ENCODE measurements at regions not wholly inside any gene's neighbourhood (a gene's known extent, or its start where the extent isn't known, plus 50 kb on each side); places are given as distances from the start of the nearest gene placed in this dataset.

DNA sequence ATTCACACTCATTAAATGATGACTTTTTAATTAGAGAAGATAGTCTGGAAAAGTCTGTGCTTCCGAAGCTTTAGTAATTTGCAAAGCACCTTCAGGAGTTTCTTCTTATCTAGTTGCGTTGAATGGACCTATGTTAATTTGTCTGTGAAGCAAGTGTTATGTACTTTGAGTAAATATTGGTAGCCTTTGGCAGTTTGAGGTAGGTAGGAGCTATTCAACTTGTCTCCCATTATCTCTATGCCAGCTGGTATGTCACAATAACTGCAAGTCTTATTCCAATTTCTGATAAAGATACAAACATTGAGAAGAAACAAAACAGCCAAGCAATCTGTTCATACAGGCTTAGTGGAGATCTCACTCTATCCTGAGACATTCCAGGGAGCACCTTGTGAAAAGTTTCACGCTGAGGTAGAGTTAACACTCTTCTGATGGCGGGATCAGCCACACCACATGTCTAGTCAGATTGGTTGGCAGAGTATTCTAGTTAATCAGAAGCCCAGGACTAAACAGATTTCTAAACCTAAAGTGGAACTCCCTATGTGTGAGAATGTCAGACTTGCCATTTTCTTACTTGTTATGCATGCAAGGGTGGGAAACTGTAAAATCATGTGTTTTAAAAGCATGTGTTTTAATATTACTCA is 219.8 kb upstream of the MANEA start:
- DNase-seq (ENCODE audit: low spot score): no peak

DNA sequence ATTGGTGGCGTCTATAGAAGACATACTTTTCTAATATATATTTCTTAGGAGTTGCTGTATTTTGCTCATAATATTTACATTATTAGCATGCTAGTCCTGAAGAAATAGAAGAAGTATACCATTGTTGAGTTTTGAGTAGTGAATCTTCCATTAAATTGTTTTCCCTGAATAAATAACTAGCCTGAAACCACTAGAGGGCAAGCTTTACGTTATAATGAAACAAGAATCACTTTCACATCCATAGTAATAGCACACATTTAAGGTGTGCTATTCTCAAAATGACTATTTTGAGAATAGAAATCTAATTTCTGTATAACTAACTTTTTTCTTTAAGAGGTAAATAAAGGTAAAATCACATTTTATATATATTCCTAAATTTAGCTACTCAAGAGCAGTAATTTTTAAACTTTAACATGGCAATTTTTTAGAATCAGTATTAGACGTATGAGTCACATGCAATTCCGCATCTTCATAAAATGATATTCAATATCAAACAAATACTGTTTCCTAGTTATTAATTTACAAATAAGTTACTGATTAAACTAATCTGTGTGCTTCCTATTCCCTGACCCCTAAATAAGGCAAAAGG is 213.2 kb upstream of the MANEA start:
- DNase-seq (ENCODE audit: low spot score): no peak

DNA sequence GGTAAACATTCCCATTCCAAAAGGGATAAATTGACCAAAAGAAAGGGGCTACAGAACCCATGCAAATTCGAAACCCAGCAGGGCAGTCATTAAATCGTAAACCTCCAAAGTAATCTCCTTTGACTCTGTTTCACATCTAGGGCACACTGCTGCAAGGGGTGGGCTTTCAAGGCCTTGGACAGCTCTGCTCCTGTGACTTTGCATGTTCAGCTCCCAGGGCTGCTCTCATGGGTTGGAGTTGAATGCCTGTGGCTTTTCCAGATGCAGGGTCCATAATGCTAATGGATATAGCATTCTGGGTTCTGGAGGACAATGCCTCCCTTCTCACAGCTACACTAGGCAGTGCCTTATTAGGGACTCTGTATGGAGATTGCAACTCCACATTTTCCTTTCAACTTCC is 211.9 kb upstream of the MANEA start:
- no peak for DNase-seq (ENCODE audit: low spot score)

DNA sequence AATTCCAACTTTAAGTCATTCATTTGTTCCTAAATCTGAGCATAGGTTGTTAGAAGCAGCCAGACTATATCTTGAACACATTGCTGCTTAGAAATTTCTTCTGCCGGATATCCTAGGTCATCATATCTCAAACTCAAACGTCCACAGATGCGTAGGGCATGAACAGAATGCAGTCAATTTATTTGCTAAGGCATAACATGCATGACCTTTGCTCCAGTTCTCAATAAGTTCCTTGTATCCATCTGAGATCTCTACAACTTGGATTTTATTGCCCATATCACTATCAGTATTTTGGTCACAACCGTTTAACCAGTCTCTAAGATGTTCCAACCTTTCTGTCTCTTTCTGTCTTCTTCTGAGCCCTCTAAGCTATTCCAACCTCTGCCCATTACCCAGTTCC is 210.9 kb upstream of the MANEA start:
- DNase-seq (ENCODE audit: low spot score): no peak

DNA sequence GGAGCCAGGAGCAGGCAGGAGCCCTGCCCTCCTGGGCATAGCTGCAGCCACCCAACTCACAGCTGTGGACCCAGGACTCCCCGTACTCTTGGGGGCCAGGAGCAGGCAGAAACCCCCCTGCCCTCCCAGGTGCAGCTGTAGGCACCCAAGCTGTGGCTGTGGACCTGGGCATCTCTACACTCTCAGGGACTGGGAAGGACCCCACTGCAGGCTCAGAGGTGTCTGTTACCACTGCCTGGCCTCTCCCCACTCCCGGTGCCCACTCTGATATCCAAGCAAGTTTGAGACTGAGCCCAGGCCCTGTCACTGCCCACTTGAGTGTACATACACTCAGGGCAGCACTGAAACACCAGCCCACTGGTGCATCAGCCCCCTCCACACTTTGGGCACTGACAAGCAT is 193.5 kb upstream of the MANEA start:
- DNase-seq (ENCODE audit: low spot score): no peak

DNA sequence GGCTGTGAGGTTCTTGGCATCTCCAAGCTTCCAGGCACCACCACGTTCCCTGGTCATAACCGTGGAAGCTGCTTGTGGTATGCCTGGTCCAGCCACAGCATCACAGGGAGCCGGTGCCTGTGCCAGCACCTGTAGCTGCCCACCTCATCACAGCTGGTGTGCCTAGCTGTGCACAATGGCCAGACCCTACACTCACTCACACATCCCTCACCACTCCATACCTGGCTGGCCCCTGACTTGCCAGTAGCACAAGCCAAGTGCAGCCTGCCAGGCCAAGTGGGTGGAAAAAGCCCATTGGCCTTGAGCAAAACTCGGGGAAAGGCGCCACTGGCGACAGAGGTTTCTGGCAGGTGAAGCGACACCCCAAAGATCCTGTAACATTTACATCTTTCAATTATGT is 192.3 kb upstream of the MANEA start:
- no peak for DNase-seq (ENCODE audit: low spot score)

DNA sequence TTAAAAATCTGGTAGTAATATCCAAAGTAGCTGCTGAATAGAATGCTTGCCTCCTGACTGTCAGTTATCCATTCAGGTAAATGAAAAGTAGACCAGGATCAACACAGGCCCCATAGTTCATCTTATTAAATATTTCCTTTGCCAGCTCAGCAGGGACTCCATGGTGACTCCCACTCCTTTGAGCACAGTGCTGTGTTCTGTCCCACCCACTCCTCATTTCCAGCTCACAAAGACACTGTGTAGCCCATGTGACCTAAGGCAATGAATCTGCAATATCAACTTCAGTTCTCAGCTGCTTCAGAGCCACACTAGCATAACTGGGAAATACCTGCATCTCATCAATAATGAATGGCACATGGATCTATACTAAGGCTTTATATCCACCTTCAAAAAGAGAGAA is 189.5 kb upstream of the MANEA start:
- no peak for DNase-seq (ENCODE audit: low spot score)

DNA sequence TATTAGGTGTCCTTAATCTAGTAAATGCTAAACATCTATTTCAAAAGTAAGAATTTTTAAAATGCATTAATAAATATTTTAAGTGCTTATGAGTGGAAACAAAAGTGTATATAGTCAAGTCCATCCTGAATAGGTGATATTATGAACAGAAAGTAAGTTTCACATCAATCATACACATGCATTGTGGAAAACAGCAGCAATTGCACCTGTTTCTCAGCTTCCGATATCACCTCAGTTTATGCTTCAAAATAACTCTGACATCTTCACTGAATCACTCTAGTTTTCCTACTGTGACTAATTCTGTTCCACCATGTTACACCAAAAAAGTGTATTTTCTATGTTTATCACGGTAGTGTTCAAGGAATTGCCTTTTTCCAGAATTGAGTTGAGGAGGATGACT is 172.6 kb upstream of the MANEA start:
- DNase-seq (ENCODE audit: low spot score): no peak

DNA sequence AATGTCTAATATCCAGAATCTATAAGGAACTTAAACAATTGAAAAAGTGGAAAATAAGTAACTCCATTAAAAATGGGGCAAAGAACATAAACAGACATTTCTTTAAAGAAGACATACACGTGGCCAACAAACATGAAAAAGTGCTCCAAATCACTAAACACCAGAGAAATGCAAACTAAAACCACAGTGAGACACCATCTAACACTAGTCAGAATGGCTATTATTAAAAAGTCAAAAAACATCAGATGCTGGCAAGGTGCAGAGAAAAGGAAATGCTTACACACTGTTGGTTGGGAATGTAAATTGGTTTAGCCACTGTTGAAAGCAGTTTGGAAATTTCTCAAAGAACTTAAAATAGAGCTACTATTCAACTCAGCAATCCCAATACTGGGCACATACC is 169.2 kb upstream of the MANEA start:
- DNase-seq (ENCODE audit: low spot score): no peak

DNA sequence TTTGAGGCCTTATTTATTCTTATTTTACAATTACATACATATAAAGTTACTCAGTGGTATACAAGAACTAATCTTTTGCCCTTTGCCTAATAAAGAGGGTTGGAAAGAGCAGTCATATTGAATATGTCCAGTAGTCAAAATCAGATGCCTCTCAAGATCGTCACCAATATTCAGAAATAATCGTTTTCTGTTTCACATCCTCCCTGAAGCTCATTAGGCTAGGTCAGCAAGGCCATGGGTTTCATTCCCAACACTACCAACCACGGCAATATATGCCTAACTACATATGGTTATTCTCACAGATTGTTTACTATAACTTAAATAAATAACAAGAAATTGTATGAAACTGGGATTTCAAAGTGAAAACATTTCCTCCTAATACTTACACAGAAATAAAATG is 167.2 kb upstream of the MANEA start:
- DNase-seq (ENCODE audit: low spot score): no peak

DNA sequence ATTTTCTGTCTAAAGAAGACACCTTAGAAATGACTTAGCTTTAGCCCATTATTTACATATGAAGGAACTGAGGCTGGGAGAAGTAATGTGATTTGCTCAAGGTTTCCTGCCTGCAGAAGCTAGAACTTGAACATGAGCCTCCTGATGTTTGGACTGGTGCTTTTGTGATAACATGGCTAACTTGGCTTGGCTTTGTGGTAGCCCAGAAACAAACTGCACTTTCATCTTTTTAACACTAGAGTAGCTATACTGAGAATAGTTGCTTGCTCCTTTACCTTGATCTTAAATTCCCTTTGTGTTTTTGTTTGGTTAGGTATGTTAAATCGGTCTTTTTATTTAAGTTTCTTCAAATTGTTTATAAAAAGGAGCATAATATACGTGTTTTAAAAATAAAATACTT is 163.5 kb upstream of the MANEA start:
- DNase-seq (ENCODE audit: low spot score): no peak

DNA sequence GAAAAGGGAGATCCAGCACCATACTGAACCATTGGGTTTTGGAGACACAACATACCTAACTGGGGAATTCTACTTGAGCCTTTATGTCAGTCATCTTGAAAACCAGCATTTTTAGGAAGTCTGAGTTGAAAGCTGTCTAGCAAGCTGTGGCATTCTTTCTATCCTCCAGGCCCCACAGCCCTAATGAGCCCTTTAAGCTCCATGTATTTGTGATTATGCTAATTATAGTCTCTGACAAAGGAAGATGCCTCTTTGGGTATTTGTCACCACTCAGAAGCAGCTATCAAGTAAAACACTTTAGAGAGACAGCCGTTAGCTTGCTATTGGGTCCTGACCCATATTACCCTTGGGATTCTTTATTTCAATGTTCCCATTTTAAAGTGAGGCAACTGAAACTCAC is 159.5 kb upstream of the MANEA start:
- DNase-seq (ENCODE audit: low spot score): no peak

DNA sequence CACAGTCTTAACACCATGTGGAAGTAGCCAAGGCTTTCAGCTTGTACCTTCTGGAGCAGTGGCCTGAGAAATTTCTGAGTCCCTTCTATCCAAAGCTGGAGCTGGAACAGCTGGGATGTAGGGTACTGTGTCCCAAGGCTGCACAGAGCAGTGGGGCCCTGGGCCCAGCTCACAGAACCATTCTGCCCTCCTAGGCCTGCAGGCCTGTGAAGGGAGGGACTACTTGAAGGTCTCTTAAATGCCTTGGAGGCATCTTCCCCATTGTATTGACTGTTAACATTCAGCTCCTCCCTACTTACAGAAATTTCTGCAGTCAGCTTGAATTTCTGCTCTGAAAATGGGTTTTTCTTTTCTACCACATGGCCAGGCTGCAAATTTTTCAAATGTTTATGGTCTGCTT is 156.5 kb upstream of the MANEA start:
- no peak for DNase-seq (ENCODE audit: low spot score)

DNA sequence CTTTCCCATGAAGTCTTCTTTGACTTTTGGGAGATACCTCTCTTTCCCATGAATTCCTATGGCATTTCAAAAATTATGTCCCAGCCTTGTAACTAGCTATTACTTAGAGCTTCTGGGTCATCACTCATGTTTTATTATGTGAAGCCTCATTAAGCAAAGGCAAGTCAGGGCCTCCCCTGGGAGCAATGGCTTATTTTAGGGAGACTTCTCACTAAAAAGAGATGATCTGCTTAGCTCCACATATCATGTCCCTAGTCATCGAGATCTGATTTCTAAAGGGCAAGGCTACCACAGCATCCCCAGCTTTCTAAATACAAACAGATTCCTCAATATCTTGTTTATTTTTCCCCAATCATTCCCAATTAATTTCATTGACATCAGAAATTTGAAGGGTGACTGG is 154.0 kb upstream of the MANEA start:
- DNase-seq (ENCODE audit: low spot score): no peak

DNA sequence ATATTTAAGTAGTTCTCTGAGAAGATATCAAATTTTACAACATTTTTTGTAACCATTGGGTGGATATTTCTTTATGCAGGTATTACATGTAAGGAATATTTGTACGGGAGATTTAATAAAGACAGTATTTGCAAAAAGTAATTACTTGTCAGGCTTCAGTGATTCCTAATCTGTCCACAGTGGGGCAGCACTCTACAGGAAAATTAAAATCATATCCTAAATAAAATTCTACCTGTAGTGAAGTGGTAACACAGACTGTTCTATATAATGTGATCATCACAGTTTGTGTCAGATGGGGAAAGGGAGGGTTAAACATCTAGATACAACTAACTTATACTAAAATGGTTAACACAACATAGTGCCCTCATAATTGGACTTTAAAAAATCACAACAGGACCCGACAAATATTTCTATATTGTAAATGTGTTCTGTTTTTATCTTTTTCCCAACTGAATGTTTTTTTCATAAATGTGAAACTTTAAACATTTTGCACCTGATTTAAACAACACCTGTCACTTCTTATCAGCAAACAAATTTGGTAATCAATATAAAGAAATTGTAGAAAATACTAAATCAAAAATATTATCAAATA is 145.6 kb upstream of the MANEA start:
- peak; percentile 44 for DNase-seq (ENCODE audit: low spot score)

DNA sequence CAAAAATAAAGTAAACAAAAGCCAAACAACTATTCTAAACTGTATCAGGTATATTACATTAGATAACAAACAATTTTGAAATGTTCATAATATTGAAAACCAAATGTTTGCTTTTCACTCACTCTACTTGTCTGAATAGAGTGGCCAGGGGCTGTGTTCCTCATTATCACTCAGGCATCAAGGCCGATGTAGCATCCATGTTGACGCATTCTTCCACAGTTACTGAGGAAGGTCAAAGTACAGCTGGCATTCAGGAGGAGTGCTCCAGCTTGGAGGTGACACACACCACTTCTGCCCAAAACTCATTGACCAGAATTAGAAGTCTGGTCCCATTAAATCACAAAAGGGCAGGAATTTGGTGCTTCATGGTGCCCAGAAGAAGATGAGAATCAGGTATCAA is 137.6 kb upstream of the MANEA start:
- DNase-seq (ENCODE audit: low spot score): no peak

DNA sequence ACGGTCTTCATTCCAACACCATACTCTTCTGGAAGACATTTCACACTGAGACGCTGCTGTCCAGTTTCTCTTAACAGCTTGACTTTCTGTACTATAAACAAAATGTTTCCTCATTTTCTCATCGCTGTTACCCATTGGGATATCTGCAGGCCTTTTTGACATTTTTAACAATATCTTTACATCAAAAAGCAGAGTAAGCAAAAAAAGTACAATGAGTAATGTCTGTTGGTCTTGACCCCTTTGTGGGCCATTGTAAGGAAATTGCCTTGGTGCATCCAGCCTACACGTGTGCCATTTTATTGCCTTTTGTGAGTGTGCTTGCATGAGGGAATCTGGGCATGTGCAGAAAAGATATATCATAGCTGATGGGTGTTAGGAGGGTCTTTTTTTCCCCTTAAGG is 129.1 kb upstream of the MANEA start:
- no peak for DNase-seq (ENCODE audit: low spot score)

DNA sequence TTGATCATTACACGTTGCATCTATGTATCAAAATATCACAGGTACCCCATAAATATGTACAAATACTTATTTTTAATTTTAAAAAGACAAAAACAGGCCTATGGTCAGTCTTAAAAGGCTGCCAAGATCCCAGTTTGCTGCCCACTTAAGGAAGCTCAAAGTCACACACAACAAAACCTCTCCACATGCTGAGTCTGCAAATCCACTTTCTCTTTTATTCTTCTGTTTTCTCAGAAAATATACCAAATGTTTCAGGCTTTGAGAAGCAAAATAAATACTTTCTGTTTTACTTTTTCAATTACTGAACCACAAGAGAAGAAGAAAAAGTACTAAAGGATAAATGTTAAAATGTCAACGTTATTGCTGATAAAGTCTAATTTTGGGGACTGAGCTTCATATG is 107.8 kb upstream of the MANEA start:
- DNase-seq (ENCODE audit: low spot score): no peak

DNA sequence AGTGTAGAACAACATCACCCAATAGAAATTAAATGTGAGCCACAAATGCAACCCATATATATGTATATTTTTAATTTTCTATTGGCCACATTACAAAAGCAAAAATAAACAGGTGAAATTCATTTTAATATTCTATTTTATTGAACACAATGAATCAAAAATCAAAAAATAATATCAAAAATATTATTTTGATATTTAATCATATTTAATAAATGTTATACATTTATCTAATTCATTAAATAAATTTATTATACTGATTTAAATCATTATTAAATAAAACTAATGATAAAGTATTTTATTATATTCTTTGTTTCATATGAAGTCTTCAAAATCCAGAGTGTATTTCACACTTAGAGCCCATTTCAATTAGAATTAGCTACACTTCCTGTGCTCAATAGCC is 98.4 kb upstream of the MANEA start:
- no peak for DNase-seq (ENCODE audit: low spot score)

DNA sequence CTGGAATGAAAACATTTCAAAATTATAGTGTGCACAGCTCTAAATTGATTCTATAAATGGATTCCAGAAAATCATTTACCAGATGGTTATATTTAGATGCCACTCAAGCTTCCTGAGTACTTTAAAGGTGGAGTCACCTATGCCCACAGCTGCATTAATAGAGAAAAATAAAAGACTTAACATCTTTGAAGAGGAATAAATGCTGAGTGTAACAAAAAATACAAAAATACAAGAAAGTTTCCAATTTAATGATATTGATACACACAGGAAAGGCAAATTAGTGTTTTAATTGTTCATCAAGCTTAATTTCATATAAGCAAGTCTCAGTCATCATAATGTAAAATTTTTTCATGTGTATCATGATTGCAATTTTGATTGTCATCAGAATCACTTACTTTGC is 89.5 kb upstream of the MANEA start:
- DNase-seq (ENCODE audit: low spot score): no peak

DNA sequence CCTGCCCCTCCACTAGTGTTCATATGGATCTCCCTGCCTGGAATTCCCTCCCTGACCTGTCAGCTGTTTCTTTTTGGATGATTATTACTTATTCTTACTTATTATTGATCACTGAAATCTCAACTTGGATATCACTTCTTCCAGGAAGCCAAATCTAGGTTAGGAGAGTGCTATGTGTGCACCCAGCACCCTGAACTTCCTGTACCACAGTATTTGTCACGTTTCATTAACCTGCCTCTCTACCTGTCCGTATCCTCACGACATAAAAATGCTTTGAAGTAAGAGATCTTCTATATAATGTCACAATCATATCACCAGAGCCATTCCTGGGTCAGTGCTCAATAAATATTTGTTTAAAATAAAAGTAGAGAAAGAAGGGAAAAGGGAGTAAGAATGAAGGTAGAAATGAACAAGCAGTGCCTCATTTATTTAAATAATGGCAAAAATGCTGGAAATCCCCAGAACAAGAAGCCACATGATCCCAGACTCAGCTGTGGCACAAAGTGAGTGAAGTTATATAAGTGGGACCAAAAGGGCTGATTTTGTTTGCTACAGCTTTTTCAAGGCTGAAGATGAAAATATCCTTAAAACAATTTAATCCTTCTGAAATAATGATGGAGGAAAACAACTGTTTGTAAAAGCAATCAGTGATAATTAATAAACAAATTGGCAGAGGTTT is 88.0 kb upstream of the MANEA start:
- DNase-seq (ENCODE audit: low spot score): peak; percentile 12

DNA sequence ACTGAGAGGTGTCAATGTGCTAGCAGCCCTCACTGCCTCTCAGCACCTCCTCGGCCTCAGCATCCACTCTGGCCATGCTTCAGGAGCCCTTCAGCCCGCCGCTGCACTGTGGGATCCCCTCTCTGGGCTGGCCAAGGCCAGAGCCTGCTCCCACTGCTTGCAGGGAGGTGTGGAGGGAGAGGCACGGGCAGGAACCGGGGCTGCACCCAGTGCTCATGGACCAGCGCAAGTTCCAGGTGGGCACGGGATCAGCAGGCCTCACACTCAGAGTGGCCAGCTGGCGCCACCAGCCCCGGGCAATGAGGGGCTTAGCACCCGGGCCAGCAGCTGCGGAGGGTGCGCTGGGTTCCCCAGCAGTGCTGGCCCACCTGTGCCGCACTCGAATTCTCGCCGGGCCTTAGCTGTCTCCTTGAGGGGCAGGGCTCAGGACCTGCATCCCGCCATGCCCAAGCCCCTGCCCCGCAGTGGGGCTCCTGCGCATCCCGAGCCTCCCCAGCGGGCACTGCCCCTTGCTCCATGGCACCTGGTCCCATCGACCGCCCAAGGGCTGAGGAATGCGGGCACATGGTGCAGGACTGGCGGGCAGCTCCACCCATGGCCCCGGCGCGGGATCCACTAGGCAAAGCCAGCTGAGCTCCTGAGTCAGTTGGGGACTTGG is 80.4 kb upstream of the MANEA start:
- no peak for DNase-seq (ENCODE audit: low spot score)
